ENCODE measurements at regions not wholly inside any gene's neighbourhood (a gene's known extent, or its start where the extent isn't known, plus 50 kb on each side); places are given as distances from the start of the nearest gene placed in this dataset.

- Mint-ChIP-seq H3K4me1 (no peaks in the 10 kb centered on the region), H3K4me3 (no peak overlapping the region), H3K27me3 (peaks cover 0 to 2% (median 0%) of the 10 kb centered on the region in 5 donors), H3K36me3 (no peaks in the 10 kb centered on the region), H3K27ac (no peak overlapping the region), H3K9me3 (no peaks in the 10 kb centered on the region)
- H3K4me3 ChIP-seq (ENCODE audit: low read length), result no peak overlapping the region
- intact Hi-C loops (cut with micrococcal nuclease), result no loop called here
- H3K27ac ChIP-seq (ENCODE audit: low read depth, low read length), result no peak overlapping the region
- CTCF ChIA-PET, result no interaction called here
- no peaks in the 10 kb centered on the region for H3K36me3 ChIP-seq (ENCODE audit: control insufficient read depth in 2 of 3, insufficient read depth in 3 of 3, low read length in 3 of 3)
- POLR2A ChIA-PET, result no interaction called here
- no peak for DNase-seq
- ATAC-seq, result no peak
- H3K9me3 ChIP-seq (ENCODE audit: control insufficient read depth in 2 of 3, low read length in 3 of 3), result no peaks in the 10 kb centered on the region
- H3K27me3 ChIP-seq (ENCODE audit: control insufficient read depth in 2 of 2, insufficient read depth in 2 of 2, low read length in 2 of 2), result no peaks in the 10 kb centered on the region
- no peaks in the 10 kb centered on the region for H3K4me1 ChIP-seq (ENCODE audit: control insufficient read depth in 2 of 2, insufficient read depth in 2 of 2, low read length in 2 of 2)
Measured at GRCh38 chr2:129730979-129731378, 248.5 kb upstream of the RAB6C start.

- Mint-ChIP-seq H3K4me1 (no peaks in the 10 kb centered on the region), H3K9me3 (no peaks in the 10 kb centered on the region)
Measured at GRCh38 chr2:129731907-129732629, 247.4 kb upstream of the RAB6C start.

GRCh38 chr2:129732630-129733026, 246.8 kb upstream of the RAB6C start:
- POLR2A ChIA-PET, result no interaction called here
- Mint-ChIP-seq H3K36me3 (no peaks in the 10 kb centered on the region), H3K4me1 (no peaks in the 10 kb centered on the region), H3K27me3 (no peaks in the 10 kb centered on the region), H3K27ac (no peak overlapping the region), H3K4me3 (no peak overlapping the region), H3K9me3 (no peaks in the 10 kb centered on the region)
- CTCF ChIA-PET, result no interaction called here
- Histone ChIP-seq H3K4me1 (ENCODE audit: control insufficient read depth in 2 of 2, insufficient read depth in 2 of 2, low read length in 2 of 2) (no peaks in the 10 kb centered on the region), H3K4me3 (ENCODE audit: low read length) (no peak overlapping the region), H3K27me3 (ENCODE audit: control insufficient read depth in 2 of 2, insufficient read depth in 2 of 2, low read length in 2 of 2) (no peaks in the 10 kb centered on the region), H3K9me3 (ENCODE audit: control insufficient read depth in 2 of 3, low read length in 3 of 3) (no peaks in the 10 kb centered on the region), H3K27ac (ENCODE audit: low read depth, low read length) (no peak overlapping the region), H3K36me3 (ENCODE audit: control insufficient read depth in 2 of 3, insufficient read depth in 3 of 3, low read length in 3 of 3) (no peaks in the 10 kb centered on the region)
- intact Hi-C loops (cut with micrococcal nuclease), result no loop called here
- ATAC-seq (no peak), DNase-seq (no peak)

More at GRCh38 chr2:129731907-129732629, 247.4 kb upstream of the RAB6C start:
- H3K4me3 ChIP-seq (ENCODE audit: low read length), result no peak overlapping the region
- DNase-seq, result no peak
- H3K4me3 Mint-ChIP-seq, result no peak overlapping the region
- H3K27ac Mint-ChIP-seq, result no peak overlapping the region
- H3K27me3 Mint-ChIP-seq, result peaks cover 0 to 2% (median 0%) of the 10 kb centered on the region in 5 donors
- H3K9me3 ChIP-seq (ENCODE audit: control insufficient read depth in 2 of 3, low read length in 3 of 3), result no peaks in the 10 kb centered on the region
- ChIA-PET POLR2A (no interaction called here), CTCF (no interaction called here)
- no peak for ATAC-seq
- H3K36me3 Mint-ChIP-seq, result no peaks in the 10 kb centered on the region
- no peak overlapping the region for H3K27ac ChIP-seq (ENCODE audit: low read depth, low read length)
- H3K27me3 ChIP-seq (ENCODE audit: control insufficient read depth in 2 of 2, insufficient read depth in 2 of 2, low read length in 2 of 2), result no peaks in the 10 kb centered on the region
- no peaks in the 10 kb centered on the region for H3K36me3 ChIP-seq (ENCODE audit: control insufficient read depth in 2 of 3, insufficient read depth in 3 of 3, low read length in 3 of 3)
- no peaks in the 10 kb centered on the region for H3K4me1 ChIP-seq (ENCODE audit: control insufficient read depth in 2 of 2, insufficient read depth in 2 of 2, low read length in 2 of 2)
- intact Hi-C loops (cut with micrococcal nuclease), result no loop called here

GRCh38 chr2:129733041-129733440, 246.4 kb upstream of the RAB6C start:
- H3K27ac ChIP-seq (ENCODE audit: low read depth, low read length), result no peak overlapping the region
- intact Hi-C loops (cut with micrococcal nuclease), result no loop called here
- H3K9me3 Mint-ChIP-seq, result no peaks in the 10 kb centered on the region
- ATAC-seq (no peak), DNase-seq (no peak)
- no peaks in the 10 kb centered on the region for H3K36me3 ChIP-seq (ENCODE audit: control insufficient read depth in 2 of 3, insufficient read depth in 3 of 3, low read length in 3 of 3)
- no peaks in the 10 kb centered on the region for H3K9me3 ChIP-seq (ENCODE audit: control insufficient read depth in 2 of 3, low read length in 3 of 3)
- H3K27ac Mint-ChIP-seq, result no peak overlapping the region
- no peak overlapping the region for H3K4me3 Mint-ChIP-seq
- H3K4me3 ChIP-seq (ENCODE audit: low read length), result no peak overlapping the region
- no peaks in the 10 kb centered on the region for H3K36me3 Mint-ChIP-seq
- ChIA-PET POLR2A (no interaction called here), CTCF (no interaction called here)
- no peaks in the 10 kb centered on the region for H3K4me1 ChIP-seq (ENCODE audit: control insufficient read depth in 2 of 2, insufficient read depth in 2 of 2, low read length in 2 of 2)
- no peaks in the 10 kb centered on the region for H3K27me3 ChIP-seq (ENCODE audit: control insufficient read depth in 2 of 2, insufficient read depth in 2 of 2, low read length in 2 of 2)
- H3K4me1 Mint-ChIP-seq, result no peaks in the 10 kb centered on the region
- H3K27me3 Mint-ChIP-seq, result peaks cover 0 to under 1% (median 0%) of the 10 kb centered on the region in 5 donors

- POLR2A ChIA-PET, result no interaction called here
- H3K4me3 ChIP-seq (ENCODE audit: low read length), result no peak overlapping the region
- CTCF ChIA-PET, result no interaction called here
- DNase-seq (no peak), ATAC-seq (no peak)
- H3K27ac Mint-ChIP-seq, result no peak overlapping the region
- H3K36me3 ChIP-seq (ENCODE audit: control insufficient read depth in 2 of 3, insufficient read depth in 3 of 3, low read length in 3 of 3), result no peaks in the 10 kb centered on the region
- no peak overlapping the region for H3K4me3 Mint-ChIP-seq
- H3K4me1 ChIP-seq (ENCODE audit: control insufficient read depth in 2 of 2, insufficient read depth in 2 of 2, low read length in 2 of 2), result no peaks in the 10 kb centered on the region
- H3K9me3 Mint-ChIP-seq, result no peaks in the 10 kb centered on the region
- no peaks in the 10 kb centered on the region for H3K9me3 ChIP-seq (ENCODE audit: control insufficient read depth in 2 of 3, low read length in 3 of 3)
- peaks cover 0 to 4% (median 0%) of the 10 kb centered on the region in 5 donors for H3K27me3 Mint-ChIP-seq
- no peaks in the 10 kb centered on the region for H3K27me3 ChIP-seq (ENCODE audit: control insufficient read depth in 2 of 2, insufficient read depth in 2 of 2, low read length in 2 of 2)
- no peak overlapping the region for H3K27ac ChIP-seq (ENCODE audit: low read depth, low read length)
- no peaks in the 10 kb centered on the region for H3K4me1 Mint-ChIP-seq
- no peaks in the 10 kb centered on the region for H3K36me3 Mint-ChIP-seq
- intact Hi-C loops (cut with micrococcal nuclease), result no loop called here
Measured at GRCh38 chr2:129733579-129733978, 245.9 kb upstream of the RAB6C start.

- Mint-ChIP-seq H3K4me1 (no peaks in the 10 kb centered on the region), H3K27ac (no peak overlapping the region), H3K4me3 (no peak overlapping the region), H3K9me3 (no peaks in the 10 kb centered on the region), H3K36me3 (no peaks in the 10 kb centered on the region), H3K27me3 (peaks cover 0 to 7% (median 0%) of the 10 kb centered on the region in 5 donors)
- Histone ChIP-seq H3K4me1 (ENCODE audit: control insufficient read depth in 2 of 2, insufficient read depth in 2 of 2, low read length in 2 of 2) (no peaks in the 10 kb centered on the region), H3K27ac (ENCODE audit: low read depth, low read length) (no peak overlapping the region), H3K36me3 (ENCODE audit: control insufficient read depth in 2 of 3, insufficient read depth in 3 of 3, low read length in 3 of 3) (no peaks in the 10 kb centered on the region), H3K9me3 (ENCODE audit: control insufficient read depth in 2 of 3, low read length in 3 of 3) (no peaks in the 10 kb centered on the region), H3K27me3 (ENCODE audit: control insufficient read depth in 2 of 2, insufficient read depth in 2 of 2, low read length in 2 of 2) (no peaks in the 10 kb centered on the region), H3K4me3 (ENCODE audit: low read length) (no peak overlapping the region)
- no peak for DNase-seq
- ChIA-PET POLR2A (no interaction called here), CTCF (no interaction called here)
- intact Hi-C loops (cut with micrococcal nuclease), result no loop called here
- no peak for ATAC-seq
Measured at GRCh38 chr2:129734343-129735034, 245.0 kb upstream of the RAB6C start.

GRCh38 chr2:129735576-129735975, 243.9 kb upstream of the RAB6C start:
- Mint-ChIP-seq H3K9me3 (no peaks in the 10 kb centered on the region), H3K27me3 (peaks cover 0 to 10% (median 0%) of the 10 kb centered on the region in 5 donors), H3K4me3 (no peak overlapping the region), H3K27ac (no peak overlapping the region), H3K4me1 (peaks cover 0 to 2% (median 0%) of the 10 kb centered on the region in 7 donors), H3K36me3 (no peaks in the 10 kb centered on the region)
- ChIA-PET CTCF (no interaction called here), POLR2A (no interaction called here)
- ATAC-seq (no peak), DNase-seq (no peak)
- Histone ChIP-seq H3K27ac (ENCODE audit: low read depth, low read length) (no peak overlapping the region), H3K36me3 (ENCODE audit: control insufficient read depth in 2 of 3, insufficient read depth in 3 of 3, low read length in 3 of 3) (no peaks in the 10 kb centered on the region), H3K4me1 (ENCODE audit: control insufficient read depth in 2 of 2, insufficient read depth in 2 of 2, low read length in 2 of 2) (no peaks in the 10 kb centered on the region), H3K27me3 (ENCODE audit: control insufficient read depth in 2 of 2, insufficient read depth in 2 of 2, low read length in 2 of 2) (no peaks in the 10 kb centered on the region), H3K4me3 (ENCODE audit: low read length) (no peak overlapping the region), H3K9me3 (ENCODE audit: control insufficient read depth in 2 of 3, low read length in 3 of 3) (no peaks in the 10 kb centered on the region)
- intact Hi-C loops (cut with micrococcal nuclease), result no loop called here

Measured in naive thymus-derived CD4-positive, alpha-beta T cell (primary cell).